ENCODE measurements at regions not wholly inside any gene's neighbourhood (a gene's known extent, or its start where the extent isn't known, plus 50 kb on each side); places are given as distances from the start of the nearest gene placed in this dataset.

- Histone ChIP-seq H3K4ac (ENCODE audit: low read depth, low read length) (peak overlapping the region; percentile 92), H2BK20ac (ENCODE audit: low read depth, low read length) (peak overlapping the region; percentile 97), H3K27me3 (ENCODE audit: control insufficient read depth, insufficient read depth, low read length) (no peaks in the 10 kb centered on the region), H3K4me3 (ENCODE audit: insufficient read depth, low read depth, low read length) (no peak overlapping the region), H4K5ac (ENCODE audit: low read depth, low read length) (peak overlapping the region; percentile 86), H2AK5ac (ENCODE audit: low read depth, low read length) (peak overlapping the region; percentile 18), H3K23ac (ENCODE audit: low read depth, low read length) (peak overlapping the region; percentile 91), H3K9ac (ENCODE audit: low read depth, low read length) (0 out of 2 replicates have a peak overlapping the region, but pooled peaks have one; percentile 7), H4K8ac (ENCODE audit: low read depth in 2 of 2, low read length in 2 of 2) (peak overlapping the region; percentile 73 to 96; a peak in 3 of 4 replicates), H3K36me3 (ENCODE audit: control insufficient read depth, insufficient read depth, low read length) (no peaks in the 10 kb centered on the region), H2BK5ac (ENCODE audit: low read depth, low read length, poor library complexity, severe bottlenecking) (peak overlapping the region; percentile 87), H2BK15ac (ENCODE audit: low read depth, low read length) (peak overlapping the region; percentile 95; the same call in 2 of the 3 replicates), H3K27ac (ENCODE audit: insufficient read depth, low read length) (peak overlapping the region; percentile 49), H3K9me3 (ENCODE audit: control insufficient read depth, insufficient read depth, low read length) (peaks cover 5% of the 10 kb centered on the region; the same call in 1 of the 2 replicates), H2BK120ac (ENCODE audit: low read depth, low read length) (peak overlapping the region; percentile 98), H3K79me1 (ENCODE audit: low read depth in 1 of 2, low read length in 2 of 2) (peaks cover 0 to 8% of the 10 kb centered on the region in 2 experiments; a peak in 1 of 4 replicates), H3K14ac (replicated peaks; ENCODE audit: low read depth, low read length) (peak overlapping the region; percentile 86), H3K4me1 (ENCODE audit: control insufficient read depth, insufficient read depth, low read length) (peaks cover 21% of the 10 kb centered on the region), H4K20me1 (ENCODE audit: insufficient read depth, low read length) (no peaks in the 10 kb centered on the region), H3K18ac (ENCODE audit: low read depth, low read length) (peak overlapping the region; percentile 89), H2AK9ac (replicated peaks; ENCODE audit: low read depth, low read length, poor library complexity) (peak overlapping the region; percentile 86), H3K56ac (ENCODE audit: extremely low read depth, insufficient read depth, low read length) (peak overlapping the region; percentile 56; the same call in 1 of the 2 replicates), H3K9me1 (ENCODE audit: insufficient read depth, low read length) (peaks cover 20% of the 10 kb centered on the region), H3K4me2 (ENCODE audit: low read depth, low read length) (0 out of 2 replicates have a peak overlapping the region, but pooled peaks have one; percentile 3), H4K91ac (ENCODE audit: insufficient read depth, low read depth, low read length) (peak overlapping the region; percentile 96), H2AFZ (replicated peaks; ENCODE audit: low read length, poor library complexity) (peak overlapping the region; percentile 87)
- ChIA-PET CTCF (no interaction called here), POLR2A (ENCODE audit: unreplicated experiment) (no interaction called here)
- in situ Hi-C loops (cut with MboI; ENCODE audit: low sequenced_read_pairs) (no loop called here), dilution Hi-C loops (cut with HindIII; ENCODE audit: low sequenced_read_pairs, unreplicated experiment) (no loop called here), intact Hi-C loops (cut with micrococcal nuclease) (loop anchor here (2.0 kb wide), 1 partner anchor 108 kb away; the partner anchor contains the start of gene PFN2)
- TF ChIP-seq FOS (IDR thresholded peaks at IDR 0.05; ENCODE audit: low read depth, low read length) (no peak), NFE2L2 (IDR thresholded peaks at IDR 0.05; ENCODE audit: low read depth, low read length) (peak; percentile 61; the same call in 1 of the 2 replicates), SMC3 (IDR thresholded peaks at IDR 0.05; ENCODE audit: low read depth, low read length) (no peak), MAFK (IDR thresholded peaks at IDR 0.05; ENCODE audit: low read depth, low read length) (peak; percentile 99), BHLHE40 (IDR thresholded peaks at IDR 0.05; ENCODE audit: low read depth, low read length) (no peak), ELK1 (IDR thresholded peaks at IDR 0.05; ENCODE audit: borderline replicate concordance, low read depth, low read length) (no peak), MAZ (IDR thresholded peaks at IDR 0.05; ENCODE audit: borderline replicate concordance, low read depth, low read length) (0 out of 2 replicates have a peak, but pooled peaks have one; percentile 16), CTCF (conservative IDR thresholded peaks at IDR 0.05; ENCODE audit: low read depth, low read length) (no peak), MXI1 (IDR thresholded peaks at IDR 0.05; ENCODE audit: borderline replicate concordance, low read depth, low read length) (no peak), CEBPB (IDR thresholded peaks at IDR 0.05; ENCODE audit: low read depth, low read length) (0 out of 2 replicates have a peak, but pooled peaks have one; percentile 5)
- no CpG with 5 or more reads among the region's 5 CpGs for WGBS, 2 experiments (ENCODE audit: extremely low coverage in 2 of 2, insufficient read length in 1 of 2)
- peak; percentile 95 for DNase-seq
- ATAC-seq (ENCODE audit: low read depth): peak; percentile 79
- BruUV-seq (replicated peaks): no TSS peak
Measured at GRCh38 chr3:150079029-150079739, 108.5 kb upstream of the PFN2 start.

Measured in IMR-90 (cell line).